ENCODE measurements at regions not wholly inside any gene's neighbourhood (a gene's known extent, or its start where the extent isn't known, plus 50 kb on each side); places are given as distances from the start of the nearest gene placed in this dataset.

DNA sequence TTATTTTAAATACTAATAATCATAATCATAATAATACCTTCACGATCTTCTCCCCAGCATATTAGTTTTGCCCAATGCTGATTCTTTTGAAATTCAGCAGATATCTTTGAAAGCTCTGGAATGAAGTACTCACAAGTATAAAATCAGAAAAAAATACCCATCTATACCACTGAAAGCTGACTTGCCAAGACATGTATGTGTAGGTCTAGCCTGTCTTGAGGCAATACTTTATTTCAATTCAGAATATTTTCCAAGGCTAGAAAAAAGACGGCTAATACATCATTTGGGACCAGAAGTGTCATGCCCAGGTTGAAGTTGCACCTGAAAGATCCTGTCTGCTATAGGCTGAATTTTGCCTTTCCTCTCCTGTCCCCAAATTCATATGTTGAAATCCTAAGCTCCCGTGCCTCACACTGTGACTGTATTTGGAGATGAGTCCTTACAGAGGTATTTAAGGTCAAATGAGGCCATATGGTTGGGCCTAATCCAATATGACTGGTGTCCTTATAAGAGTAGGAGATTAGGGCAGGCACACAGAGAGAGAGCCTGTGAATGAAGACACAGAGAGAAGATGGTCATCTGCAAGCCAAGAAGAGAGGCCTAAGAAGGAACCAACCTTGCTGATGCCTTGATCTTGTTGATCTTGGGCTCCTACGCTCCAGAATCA, 255.9 kb upstream of the CMC1 start:
- no peaks in the 10 kb centered on the region for H3K36me3 Mint-ChIP-seq
- H3K4me3 Mint-ChIP-seq, result no peak overlapping the region

DNA sequence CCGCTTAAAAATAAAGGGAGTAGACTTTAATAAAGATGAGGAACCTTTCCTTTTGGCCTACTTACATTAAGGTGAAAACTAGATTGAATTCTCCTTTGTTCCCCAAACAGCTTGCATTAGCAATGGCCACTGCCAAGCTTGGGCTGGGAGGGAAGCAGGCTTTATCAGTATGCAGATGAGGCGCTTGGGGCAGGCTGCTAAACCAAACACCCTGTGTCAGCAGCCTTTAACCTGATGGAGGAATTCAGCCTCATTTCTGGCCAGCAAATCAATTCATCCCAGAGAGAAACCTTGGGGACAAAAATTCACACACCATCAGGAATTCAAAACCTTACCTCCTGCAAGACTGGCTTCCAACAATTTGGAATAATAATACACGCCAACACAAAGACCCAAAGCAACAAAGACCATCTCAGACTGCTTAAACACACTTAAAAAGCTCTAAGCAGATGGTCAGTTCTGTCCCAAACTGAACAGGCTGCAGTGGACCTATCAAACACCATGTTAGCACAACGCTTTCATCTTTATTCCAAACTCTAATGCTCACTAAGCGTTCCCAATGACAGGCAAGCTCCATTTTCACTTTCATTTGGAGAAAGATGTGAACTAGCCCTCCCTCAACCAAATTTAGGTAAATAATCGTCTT, 255.1 kb upstream of the CMC1 start:
- no peaks in the 10 kb centered on the region for H3K27me3 Mint-ChIP-seq (ENCODE audit: low read depth)
- no peak overlapping the region for H3K4me3 Mint-ChIP-seq
- no peaks in the 10 kb centered on the region for H3K36me3 Mint-ChIP-seq
- TF ChIP-seq, protein P1, sequence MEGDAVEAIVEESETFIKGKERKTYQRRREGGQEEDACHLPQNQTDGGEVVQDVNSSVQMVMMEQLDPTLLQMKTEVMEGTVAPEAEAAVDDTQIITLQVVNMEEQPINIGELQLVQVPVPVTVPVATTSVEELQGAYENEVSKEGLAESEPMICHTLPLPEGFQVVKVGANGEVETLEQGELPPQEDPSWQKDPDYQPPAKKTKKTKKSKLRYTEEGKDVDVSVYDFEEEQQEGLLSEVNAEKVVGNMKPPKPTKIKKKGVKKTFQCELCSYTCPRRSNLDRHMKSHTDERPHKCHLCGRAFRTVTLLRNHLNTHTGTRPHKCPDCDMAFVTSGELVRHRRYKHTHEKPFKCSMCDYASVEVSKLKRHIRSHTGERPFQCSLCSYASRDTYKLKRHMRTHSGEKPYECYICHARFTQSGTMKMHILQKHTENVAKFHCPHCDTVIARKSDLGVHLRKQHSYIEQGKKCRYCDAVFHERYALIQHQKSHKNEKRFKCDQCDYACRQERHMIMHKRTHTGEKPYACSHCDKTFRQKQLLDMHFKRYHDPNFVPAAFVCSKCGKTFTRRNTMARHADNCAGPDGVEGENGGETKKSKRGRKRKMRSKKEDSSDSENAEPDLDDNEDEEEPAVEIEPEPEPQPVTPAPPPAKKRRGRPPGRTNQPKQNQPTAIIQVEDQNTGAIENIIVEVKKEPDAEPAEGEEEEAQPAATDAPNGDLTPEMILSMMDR (IDR thresholded peaks at IDR 0.05; ENCODE audit: unreplicated experiment), result no peak
- no peak overlapping the region for H3K27ac Mint-ChIP-seq
- no peaks in the 10 kb centered on the region for H3K9me3 Mint-ChIP-seq
- H3K4me1 Mint-ChIP-seq, result no peaks in the 10 kb centered on the region
- no peak for DNase-seq (ENCODE audit: low spot score in 2 of 2, unreplicated experiment in 2 of 2)

More for the DNA sequence above, 255.9 kb upstream of the CMC1 start:
- H3K27ac Mint-ChIP-seq, result no peak overlapping the region
- H3K9me3 Mint-ChIP-seq, result no peaks in the 10 kb centered on the region
- no peak for DNase-seq (ENCODE audit: low spot score in 2 of 2, unreplicated experiment in 2 of 2)
- H3K27me3 Mint-ChIP-seq (ENCODE audit: low read depth), result no peaks in the 10 kb centered on the region
- H3K4me1 Mint-ChIP-seq, result no peaks in the 10 kb centered on the region
- TF ChIP-seq, protein P1 (IDR thresholded peaks at IDR 0.05; ENCODE audit: unreplicated experiment), result no peak

DNA sequence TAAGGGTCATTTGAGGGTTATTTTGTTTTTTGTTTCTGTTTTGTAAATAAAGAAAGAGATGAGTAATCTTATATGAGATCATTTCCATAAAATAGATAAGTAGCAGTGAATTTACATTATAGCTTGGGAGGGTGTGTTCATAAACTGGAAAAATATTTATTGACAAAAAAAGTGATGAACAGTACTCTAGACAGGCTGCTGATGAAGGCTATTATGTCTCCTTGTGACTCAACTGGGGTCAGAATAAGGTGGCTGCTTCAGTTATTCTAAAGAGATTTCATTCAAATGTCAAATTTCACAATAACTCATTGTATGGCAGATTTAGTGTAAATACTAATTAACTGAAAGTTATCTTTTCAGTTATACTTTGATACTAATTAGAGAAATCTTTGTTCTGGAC, 251.1 kb upstream of the CMC1 start:
- Mint-ChIP-seq H3K4me3 (no peak overlapping the region), H3K27ac (no peak overlapping the region), H3K27me3 (ENCODE audit: low read depth) (no peaks in the 10 kb centered on the region), H3K36me3 (no peaks in the 10 kb centered on the region), H3K4me1 (no peaks in the 10 kb centered on the region), H3K9me3 (no peaks in the 10 kb centered on the region)
- TF ChIP-seq, protein P1 (IDR thresholded peaks at IDR 0.05; ENCODE audit: unreplicated experiment), result no peak
- DNase-seq (ENCODE audit: low spot score in 2 of 2, unreplicated experiment in 2 of 2), result no peak

DNA sequence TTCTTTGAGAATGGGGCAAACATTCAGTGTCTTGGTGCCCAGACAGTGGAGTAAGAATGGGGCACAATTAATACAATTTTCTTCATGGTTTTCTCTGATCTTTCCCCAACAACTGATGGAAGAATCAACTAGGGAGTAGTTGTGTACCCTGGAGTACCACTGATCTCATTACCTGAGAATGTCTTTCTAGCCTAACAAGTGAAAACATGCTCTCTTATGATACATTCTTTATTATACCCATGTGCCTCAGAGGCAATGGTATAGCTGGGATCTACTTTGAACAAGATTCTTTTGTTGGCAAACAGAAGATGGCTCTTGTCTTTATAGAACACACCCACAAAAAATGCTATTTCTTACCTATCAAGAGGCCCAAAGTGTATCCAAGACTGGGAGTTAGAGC, 250.6 kb upstream of the CMC1 start:
- Mint-ChIP-seq H3K4me3 (no peak overlapping the region), H3K9me3 (no peaks in the 10 kb centered on the region), H3K27me3 (ENCODE audit: low read depth) (no peaks in the 10 kb centered on the region), H3K36me3 (no peaks in the 10 kb centered on the region), H3K4me1 (no peaks in the 10 kb centered on the region), H3K27ac (no peak overlapping the region)
- TF ChIP-seq, protein P1 (IDR thresholded peaks at IDR 0.05; ENCODE audit: unreplicated experiment), result no peak
- DNase-seq (ENCODE audit: low spot score in 2 of 2, unreplicated experiment in 2 of 2), result no peak

DNA sequence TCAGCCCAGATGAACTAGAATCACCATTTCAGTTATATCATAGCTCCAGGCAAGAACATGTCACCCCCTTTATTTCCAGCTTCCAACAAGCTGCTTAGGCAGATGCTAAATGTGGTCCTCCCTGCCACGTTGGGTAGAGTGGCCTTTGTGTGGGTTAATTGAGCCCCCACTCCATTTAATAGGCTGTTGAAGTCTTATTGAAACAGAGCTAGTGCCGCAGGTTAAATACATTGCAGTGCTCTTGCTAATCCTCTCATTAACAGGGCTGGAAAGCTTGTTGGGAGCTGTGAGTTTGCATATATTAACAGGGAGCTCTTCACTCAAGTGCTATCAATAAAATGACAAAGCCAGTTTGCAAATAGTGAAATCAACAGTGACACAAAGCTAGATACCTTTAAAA, 248.4 kb upstream of the CMC1 start:
- Mint-ChIP-seq H3K4me3 (no peak overlapping the region), H3K9me3 (no peaks in the 10 kb centered on the region), H3K27ac (no peak overlapping the region), H3K27me3 (ENCODE audit: low read depth) (no peaks in the 10 kb centered on the region), H3K4me1 (no peaks in the 10 kb centered on the region), H3K36me3 (no peaks in the 10 kb centered on the region)
- no peak for DNase-seq (ENCODE audit: low spot score in 2 of 2, unreplicated experiment in 2 of 2)
- TF ChIP-seq, protein P1 (IDR thresholded peaks at IDR 0.05; ENCODE audit: unreplicated experiment), result no peak

Data from mesothelial cell of epicardium (in vitro differentiated cells).